ENCODE measurements at regions not wholly inside any gene's neighbourhood (a gene's known extent, or its start where the extent isn't known, plus 50 kb on each side); places are given as distances from the start of the nearest gene placed in this dataset.
"Not testable (repeated sequence)": the region's sequence is repeated elsewhere in the genome, so short reads cannot be mapped to it uniquely, and the experiment has no call there.

DNA sequence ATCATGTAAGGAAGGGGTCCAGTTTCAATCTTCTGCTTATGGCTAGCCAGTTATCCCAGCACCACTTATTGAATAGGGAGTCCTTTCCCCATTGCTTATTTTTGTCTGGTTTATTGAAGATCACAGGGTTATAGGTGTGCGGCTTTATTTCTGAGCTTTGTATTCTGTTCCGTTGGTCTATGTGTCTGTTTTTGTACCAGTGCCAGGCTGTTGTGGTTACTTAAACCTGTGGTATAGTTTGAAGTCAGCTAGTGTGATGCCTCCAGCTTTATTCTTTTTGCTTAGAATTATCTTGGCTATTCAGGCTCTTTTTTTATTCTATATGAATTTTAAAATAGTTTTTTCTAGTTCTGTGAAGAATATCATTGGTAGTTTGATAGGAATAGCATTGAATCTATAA lies 234.6 kb upstream of the CASK start:
- not testable (repeated sequence) for DNase-seq

DNA sequence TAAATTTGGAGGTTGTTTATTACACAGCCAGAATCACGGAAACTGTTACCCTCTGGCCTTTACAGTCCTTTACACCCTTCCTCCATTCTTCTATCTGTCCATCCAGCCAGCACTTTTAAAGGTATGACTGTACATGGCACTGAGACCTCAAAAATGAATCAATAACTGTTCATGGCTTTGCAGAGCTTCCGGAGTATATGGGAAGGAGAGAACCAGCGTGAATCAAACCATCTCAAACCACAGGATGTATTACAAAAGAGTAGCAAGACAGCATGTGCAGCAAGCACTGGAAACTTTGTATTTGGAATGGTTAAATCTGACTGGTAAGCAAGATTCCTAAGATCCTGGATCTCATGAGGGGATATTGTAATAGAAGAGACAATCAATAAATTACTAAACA lies 228.5 kb upstream of the CASK start:
- no peak for DNase-seq

DNA sequence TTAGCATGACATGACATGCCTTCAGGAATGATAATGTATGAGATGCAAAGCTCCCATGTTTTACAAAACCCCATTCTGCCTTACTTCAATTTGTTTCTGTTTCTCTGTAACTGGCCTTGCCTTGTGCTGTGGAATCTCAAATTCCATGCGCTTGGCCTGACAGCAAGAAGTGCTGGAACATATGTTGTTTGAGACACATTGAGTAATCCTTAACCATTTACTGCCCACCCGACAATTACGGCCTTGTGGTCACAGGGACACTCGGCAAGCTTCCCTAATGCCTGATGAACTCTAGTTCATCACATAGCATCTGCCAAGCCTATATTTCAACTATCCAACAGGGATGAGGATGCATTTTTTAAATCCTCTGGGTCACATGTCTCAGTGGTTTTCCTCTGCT lies 226.4 kb upstream of the CASK start:
- DNase-seq, result peak; percentile 46

DNA sequence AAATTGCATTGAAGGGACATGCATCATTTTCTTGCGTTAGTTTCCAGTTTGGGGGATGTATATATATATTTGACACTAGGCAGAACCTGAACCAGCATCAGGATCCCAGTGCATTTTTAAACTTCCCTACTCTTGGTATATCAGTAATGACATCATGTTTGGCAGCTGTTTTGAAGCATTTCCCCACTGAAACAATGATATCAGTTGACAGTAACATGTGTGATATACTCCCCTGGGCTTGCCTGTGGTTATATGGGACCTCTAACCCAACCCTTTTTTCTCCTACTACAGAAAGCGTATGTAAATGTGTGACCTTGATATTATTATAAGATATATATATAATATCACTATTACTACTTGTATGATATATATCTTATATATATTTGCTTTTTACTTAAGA lies 225.9 kb upstream of the CASK start:
- no peak for DNase-seq

DNA sequence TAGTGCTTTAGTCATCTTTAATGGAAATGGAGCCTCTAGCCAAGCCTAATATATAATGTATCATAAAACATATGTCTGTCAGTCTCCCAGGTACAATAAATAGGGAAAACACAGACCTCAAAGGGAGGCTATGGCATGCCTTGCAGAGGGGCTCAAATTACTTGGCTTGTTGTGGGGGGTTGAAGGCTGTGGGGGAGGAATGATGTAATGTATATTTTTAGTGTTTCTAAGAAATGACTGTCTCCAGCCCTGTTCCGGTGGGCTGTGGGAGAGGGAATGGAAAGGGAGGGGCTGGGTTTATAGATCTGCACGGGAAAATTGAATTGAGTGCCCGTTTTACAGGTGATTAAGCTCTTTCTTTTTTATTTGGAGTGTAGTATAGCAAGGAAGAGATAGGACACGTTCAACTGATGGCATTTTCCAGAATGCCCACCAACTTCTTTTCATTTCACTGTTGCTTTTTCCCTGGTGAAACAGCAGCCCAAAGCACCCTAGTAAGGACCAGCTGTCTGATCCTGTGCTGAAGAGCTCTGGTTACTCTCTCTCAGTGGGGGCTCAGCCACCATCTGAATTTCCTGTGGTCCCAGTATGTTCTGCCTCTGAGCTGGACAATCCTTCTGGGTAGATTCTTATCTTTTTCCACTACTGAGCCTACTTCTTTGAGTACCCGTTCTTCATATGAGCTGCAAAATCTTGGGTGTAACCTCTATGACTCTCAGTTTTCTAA lies 220.7 kb upstream of the CASK start:
- DNase-seq, result peak; percentile 57

DNA sequence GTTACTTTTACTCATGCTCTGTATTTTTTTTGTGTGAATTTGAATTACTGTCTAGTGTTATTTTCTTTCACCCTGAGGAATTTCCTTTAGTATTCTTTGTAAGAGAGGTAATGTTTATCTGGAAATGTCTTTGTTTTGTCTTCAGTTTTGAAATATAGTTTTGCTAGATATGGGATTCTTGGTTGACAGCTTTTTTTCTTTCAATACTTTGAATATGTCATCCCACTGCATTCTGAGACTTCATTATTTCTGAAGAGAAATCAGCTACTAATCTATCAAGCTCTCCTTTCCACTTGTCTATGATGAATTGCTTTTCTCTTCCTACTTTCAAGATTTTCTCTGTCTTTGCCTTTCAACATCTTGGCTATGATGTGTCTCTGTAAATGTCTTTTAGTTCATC lies 217.0 kb upstream of the CASK start:
- no peak for DNase-seq

DNA sequence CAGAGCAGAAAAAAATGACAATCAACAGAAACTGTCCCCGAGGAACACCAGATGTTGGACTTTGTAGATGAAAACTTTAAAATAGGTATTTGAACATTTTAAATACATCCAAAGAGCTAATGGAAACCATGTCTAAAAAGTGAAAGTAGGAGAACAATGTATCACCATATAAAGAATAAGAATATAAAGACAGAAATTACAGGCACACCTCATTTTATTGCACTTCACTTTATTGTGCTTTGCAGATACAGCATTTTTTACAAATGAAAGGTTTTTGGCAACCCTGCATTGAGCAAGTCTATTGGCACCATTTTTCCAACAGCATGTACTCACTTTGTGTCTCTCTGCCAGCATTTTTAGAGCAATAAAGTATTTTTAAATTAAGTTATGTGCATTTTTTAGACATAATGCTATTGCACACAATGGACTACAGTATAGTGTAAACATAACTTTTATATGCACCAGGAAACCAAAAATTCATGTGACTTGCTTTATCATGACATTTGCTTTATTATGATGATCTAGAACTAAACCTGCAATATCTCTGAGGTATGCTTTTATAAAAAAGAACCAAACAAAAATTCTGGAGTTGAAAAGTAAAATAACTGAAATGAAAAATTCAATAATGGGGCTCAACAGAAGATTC lies 212.4 kb upstream of the CASK start:
- DNase-seq, result no peak

DNA sequence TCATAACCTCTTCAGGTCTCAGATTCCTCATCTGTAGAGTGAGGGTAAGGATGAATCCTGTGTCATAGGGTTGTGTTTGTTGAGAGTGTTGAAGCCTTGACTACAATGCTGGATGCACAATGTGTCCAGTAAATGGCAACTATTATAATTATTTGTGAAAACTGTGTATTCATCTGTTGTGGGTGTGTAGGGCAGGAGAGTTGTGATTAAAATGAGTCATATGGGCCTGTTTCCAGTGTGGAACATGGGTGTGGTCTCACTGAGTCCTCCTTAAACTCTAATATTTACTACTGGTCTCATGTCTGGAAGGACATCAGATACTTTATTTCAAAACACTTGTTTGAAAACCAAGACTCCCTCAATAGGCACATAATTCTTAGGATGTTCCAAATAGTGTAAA lies 208.5 kb upstream of the CASK start:
- DNase-seq, result no peak

DNA sequence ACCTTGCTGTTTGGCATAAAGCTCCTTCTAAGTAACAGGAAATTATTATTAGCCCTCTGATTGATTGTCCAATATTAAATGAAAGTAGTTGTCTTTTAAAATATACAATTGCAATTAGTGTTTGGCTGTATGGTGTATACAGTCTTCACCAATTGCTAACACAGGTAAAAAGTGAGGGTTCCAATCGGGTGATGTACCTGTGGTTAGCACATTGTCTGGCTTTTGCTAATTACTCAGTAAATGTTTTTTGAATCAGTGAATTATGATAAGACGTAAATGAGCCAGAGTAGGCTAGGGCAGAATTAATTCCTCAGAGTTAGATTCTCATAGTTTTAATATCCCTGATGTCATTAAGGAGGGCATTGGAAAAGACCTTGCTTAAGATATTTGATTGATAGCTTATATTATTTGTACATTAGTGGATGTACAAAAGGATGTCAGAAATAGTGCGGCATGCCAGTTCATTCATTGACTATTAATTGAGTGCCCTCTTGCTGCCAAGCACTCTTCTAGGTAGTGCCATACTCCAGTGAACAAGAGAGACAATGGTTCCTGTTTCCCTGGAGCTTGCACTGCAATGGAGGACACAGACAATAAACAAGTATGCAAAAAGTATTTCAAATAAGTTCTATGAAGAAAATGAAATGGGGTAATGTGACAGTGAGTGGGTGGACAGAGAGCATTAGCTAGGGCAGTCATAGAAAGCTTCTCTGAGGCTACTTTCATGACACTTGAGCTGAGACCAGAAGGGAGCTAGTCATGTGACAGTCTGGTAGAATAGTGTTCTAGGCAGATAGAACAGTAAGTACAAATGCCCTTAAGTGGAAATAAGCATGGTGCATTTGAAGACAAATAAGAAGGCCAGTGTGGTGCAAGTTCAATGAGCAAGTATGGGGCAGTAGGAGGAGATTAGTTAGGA lies 205.9 kb upstream of the CASK start:
- DNase-seq, result no peak

DNA sequence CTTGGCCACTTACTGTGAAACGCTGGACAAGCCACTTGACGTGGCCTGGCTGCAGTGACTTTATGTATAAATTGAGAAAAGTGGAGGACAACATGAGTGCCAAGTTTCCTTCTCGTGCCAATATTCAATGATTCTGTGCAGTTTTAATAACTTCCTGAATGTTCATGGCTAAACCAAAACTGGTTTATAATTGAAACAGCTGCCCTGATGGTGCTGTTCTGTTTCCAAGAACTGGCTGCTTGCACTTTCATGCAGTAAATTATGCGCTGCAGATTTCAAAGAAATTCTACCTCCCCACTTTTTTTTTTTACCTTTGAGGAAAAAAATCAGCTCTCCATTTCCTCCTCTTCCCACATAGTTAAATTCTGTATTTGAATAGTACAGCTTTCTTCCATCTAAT lies 205.2 kb upstream of the CASK start:
- DNase-seq, result no peak

DNA sequence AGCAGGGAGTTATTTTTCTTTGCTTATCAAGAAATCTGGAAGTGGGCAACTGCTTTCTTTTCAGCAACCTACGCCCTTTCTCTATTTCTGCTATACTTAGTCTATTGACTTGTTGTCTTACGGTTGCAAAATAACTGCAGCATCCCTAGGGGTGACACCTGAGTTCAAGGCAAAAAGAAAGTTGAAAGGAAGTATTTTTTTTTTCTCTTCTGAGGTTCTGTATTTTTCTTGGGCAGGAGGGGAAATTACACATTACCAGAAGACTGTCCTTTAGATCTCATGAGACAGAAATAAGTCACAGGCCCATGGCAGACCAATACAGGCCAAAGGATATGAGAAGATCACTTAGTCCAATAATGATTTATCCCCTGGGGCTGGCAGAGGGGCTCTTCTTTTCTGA lies 204.7 kb upstream of the CASK start:
- DNase-seq, result no peak

DNA sequence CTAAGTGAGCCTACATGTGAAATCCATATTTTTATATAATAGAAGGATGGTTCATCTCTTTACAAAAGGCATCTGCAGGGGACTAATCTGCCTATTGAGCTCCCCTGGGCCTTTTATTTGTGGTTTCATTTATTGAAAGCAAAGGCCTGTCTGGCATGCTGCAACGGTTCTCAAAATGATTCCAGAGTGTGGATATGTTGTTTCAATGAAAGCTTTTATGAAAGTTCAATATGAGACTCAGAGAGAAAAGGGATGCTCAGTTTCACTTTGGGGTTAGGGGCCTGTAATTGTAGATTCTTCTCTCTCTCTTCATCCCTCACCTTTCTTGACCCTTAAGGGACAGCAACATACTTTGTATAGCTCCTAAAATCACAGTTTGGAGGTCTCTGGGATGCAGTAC lies 204.2 kb upstream of the CASK start:
- no peak for DNase-seq

DNA sequence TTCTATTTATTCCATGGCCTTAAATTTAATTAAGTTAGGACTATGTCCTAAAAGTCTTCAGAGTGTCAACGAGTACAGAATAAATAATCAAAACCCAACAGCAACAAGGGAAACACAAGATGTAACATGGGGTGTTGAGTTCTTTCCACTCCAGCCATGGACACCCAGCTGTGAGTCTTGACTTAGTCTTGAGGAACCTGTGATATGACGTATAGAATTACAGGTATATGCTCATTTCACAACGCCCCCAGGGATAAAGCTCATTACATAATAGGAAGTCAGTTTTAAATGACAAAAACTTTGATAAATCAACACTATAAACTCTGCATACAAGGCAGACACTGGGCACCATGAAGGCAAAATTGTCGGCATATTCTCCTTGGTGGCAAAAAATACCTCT lies 200.0 kb upstream of the CASK start:
- no peak for DNase-seq

DNA sequence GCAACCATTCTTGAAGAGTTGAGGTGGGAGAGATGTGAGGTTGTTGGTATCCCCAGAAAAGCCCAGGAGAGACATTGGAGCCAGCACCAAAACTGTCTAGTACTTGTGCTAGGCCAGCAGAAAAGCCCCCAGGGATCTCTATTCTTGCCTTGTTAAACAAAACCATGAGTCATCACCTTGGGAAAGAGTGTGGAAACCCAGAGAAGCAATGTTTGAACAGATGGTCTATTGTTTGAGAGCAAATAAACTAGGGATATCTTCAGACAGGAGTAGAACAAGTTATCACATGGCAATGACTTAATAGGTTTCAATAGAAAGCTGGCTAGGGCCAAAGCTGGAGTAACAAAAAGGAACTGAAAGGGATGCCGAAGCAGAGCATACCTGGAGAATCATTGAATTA lies 195.7 kb upstream of the CASK start:
- DNase-seq, result no peak

DNA sequence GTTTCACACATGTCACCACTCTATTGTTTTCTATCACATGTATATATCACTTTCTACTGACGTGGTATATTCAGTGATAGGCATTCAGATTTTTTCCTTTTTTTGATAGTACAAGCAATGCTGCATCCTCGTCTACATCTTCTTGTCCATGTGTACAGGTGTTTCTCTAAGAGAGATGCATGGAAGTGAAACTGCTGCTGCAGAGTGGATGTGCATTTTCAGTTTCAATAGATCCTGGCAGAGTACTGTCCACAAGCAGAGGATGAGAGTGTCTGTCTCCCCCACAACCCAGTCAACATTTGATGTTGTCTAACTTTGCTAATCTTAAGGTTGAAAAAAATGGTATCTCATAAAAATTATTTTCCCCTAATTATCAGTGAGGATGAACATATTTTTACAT lies 194.0 kb upstream of the CASK start:
- no peak for DNase-seq

DNA sequence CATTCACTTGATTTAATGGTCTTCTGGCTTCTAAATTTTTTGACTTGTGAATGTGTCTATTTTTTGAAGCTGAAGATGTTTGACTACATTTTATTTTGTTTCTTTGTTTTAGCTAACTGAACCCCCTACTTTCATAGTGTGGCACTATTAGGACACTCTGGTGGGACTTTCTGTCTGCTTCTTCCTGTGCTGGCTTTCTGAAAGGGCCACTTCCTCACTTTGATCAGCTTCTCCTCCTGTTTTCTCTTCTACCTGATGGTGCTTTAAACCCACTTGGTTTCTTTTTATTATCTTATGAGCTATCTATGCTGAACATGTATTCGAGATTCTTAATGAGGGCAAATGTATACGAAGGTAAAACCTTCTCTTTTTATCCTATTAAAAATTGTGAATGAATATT lies 186.1 kb upstream of the CASK start:
- DNase-seq, result no peak

DNA sequence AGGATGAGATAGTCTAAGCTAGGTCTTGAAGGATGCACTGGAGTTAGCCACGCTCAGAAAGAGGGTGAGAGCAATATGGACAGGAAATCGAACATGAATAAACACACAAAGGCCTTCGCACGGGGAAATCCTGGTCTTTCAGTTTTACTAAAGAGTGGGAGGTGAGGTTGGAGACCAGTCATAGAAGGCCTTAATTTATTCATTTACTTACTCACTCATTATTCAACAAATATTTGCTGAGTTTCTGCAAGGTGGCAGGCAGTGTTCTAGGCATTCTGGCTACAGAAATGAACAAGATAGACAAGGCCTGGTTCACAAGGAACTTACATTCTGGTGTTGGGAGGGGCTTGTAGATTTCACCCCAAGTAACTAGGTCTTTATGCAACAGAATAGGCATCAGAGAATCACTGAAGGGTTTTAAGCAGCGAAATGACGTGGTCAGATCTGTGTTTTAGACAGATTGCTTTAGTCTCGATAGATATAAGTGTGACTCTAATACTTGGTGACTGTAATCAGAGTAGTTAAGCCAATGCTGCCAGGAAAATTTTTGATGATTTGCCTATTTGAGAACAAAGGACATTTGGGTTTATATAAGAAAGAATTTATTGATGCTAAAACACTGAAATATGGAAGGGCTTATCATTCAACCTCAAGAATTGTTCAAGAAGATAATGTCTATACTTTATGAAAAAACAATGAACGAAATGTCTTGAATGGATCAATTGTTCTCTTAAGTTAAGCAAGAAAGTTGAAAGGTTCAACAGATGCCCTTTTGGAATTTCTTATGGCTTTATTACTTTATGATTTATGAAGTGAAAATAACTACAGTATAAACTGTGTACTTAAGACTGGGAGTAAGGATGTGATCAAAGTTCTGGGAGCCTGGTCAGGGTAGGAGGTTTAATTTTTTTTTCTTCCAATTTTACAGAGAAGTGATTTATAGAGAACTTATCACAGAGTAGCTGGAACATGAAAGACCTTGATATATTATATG lies 184.4 kb upstream of the CASK start:
- no peak for DNase-seq

DNA sequence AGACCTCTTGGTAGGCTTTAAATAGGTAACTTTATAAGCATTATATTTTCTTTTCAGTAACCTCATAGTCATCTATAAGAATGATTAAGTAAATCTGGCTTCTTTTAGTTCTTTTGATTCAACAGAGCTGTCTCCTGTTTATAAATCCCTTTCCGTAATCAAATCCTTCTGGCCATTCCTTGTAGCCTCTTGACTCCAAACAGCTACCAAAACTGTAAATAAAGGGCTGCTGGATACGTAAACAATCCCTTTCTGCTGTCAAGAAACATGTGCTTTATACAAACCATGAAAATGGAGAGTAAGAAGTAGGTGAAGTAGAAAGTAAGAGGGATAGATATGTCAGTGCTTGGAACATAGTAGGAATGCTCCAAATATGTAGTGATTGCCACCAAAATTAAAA lies 183.2 kb upstream of the CASK start:
- no peak for DNase-seq

DNA sequence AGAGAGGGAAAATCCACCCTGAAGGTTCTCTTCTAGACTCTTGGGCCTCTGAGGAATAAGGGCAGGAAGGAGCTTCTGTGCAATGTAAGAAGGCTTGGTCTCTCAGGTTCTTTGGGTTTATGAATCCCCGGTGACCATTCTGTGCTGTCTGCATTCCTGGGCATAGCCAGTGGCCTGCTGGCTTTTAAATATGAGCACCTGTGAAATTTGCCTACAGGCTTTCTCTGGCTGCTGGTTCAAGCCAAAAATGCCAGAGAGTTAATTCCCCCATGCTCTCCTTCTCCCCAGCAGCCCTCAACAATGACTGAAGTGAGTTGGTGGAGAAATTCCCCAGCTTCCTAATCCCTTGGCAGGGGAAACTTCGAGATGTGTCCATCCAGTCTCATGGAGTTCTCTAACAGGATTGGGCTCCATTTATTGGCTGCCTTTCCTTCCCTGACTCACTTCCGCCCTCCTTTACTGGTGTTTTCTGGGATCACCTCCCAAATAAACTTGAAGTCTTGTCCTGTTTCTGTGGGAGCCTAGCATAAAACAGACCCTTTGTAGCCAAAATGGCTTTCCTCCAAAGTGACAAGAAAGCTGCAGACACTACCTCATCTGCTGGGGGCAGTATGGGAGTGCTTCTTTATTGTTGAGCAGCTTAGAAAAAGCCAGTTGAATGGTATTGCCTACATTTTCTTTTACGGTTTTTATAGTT lies 179.4 kb upstream of the CASK start:
- DNase-seq, result no peak

DNA sequence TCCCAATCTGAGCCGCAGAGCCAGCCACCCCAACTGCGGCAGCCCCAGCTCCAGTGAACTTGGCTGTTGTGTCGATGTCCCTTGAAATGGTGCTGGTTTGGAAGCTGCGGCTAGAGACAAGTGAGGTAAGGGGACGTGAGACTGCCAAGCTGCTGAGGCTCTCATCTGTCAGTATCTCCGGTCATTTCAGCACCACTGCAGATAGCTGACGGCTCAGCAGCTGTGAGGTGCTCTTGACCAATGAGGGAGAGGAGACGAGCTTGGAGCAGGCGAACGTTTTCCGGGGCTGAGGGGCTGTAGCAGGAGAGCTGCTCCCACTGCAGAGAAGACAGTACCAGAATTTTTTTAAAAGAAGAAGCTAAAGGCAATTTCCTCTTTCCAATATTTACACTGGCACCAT lies 175.5 kb upstream of the CASK start:
- peak; percentile 43 for DNase-seq

DNA sequence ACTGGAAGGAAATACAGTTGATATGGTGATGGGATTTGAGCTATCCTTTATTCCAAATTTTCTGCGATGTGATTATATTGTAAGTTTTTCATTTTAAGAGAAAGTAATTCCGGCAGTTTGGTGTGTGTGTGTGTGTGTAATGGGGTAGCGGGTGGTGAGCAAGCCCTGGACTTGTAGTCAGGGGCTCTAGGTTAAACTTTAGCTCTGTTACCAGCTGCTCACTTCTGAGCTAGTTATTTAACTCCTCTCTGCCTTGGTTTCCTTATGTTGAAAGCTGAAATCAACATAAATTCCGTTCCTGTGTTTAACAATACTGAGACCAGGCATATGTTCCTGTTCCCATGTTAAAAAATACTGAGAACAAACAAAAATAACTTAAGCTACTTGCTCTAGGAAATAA lies 174.1 kb upstream of the CASK start:
- DNase-seq, result no peak

Measured in muscle of arm (tissue), 1 donor.